B cell (primary cell): ENCODE measurements at regions not wholly inside any gene's neighbourhood (a gene's known extent, or its start where the extent isn't known, plus 50 kb on each side); places are given as distances from the start of the nearest gene placed in this dataset.

Experiments
- ATAC-seq: fragments of 200-7000 bp; cut with Tn5 transposase; one replicate; pipeline ENCODE4 v1.10.0; 2021; ENCODE audit warnings: low read depth, mild to moderate bottlenecking, moderate number of reproducible peaks, moderate library complexity
- CTCF ChIA-PET: fragments of 350-600 bp; sonication (Branson Sonifier 250); formaldehyde crosslinking; loops from one replicate; lab custom pipeline; 2021; ENCODE audit warnings: antibody characterized with exemption, inconsistent platforms; lab: Charles Lee
- POLR2A ChIA-PET: fragments of 350-600 bp; sonication (Branson Sonifier 250); formaldehyde crosslinking; loops from one replicate; lab custom pipeline; 2021; ENCODE audit warnings: antibody characterized with exemption; lab: Charles Lee
- DNase-seq: peaks from one replicate; pipeline ENCODE4 v3.0.0; 2013
- H2AFZ ChIP-seq: 2 replicates; pipeline ENCODE4 v1.6.1; 2012; ENCODE audit warnings: mild to moderate bottlenecking, low read depth, low read length; ENCODE audit not compliant: insufficient read depth, poor library complexity, severe bottlenecking
- H3K27ac ChIP-seq, 2 donors: 1 replicate in 1 of 2; 2 replicates in 1 of 2; pipeline ENCODE4 v1.5.1; 2012 to 2013; ENCODE audit warnings: low read length in 2 of 2, mild to moderate bottlenecking in 2 of 2, moderate library complexity in 1 of 2
- H3K27me3 ChIP-seq, 4 experiments: fragments of 200-600 bp in 1 of 4; sonication (generic) in 1 of 4; replicated peaks in 1 of 4; 1 replicate in 2 of 4; 2 replicates in 2 of 4; pipeline versions ENCODE4 v1.6.1 to v1.7.0; 2013 to 2016; ENCODE audit warnings: low read length in 3 of 4, mild to moderate bottlenecking in 2 of 4, mixed read lengths in 1 of 4, moderate library complexity in 1 of 4; ENCODE audit not compliant: insufficient read depth in 4 of 4, control insufficient read depth in 3 of 4; ENCODE audit errors: control extremely low read depth in 1 of 4
- H3K36me3 ChIP-seq, 2 experiments: replicated peaks in 1 of 2; 1 replicate in 1 of 2; 2 replicates in 1 of 2; pipeline versions ENCODE4 v1.6.1 to v1.7.1; 2013; ENCODE audit warnings: low read length in 1 of 2; ENCODE audit not compliant: insufficient read depth in 2 of 2, control insufficient read depth in 1 of 2; ENCODE audit errors: control extremely low read depth in 1 of 2, extremely low read depth in 1 of 2
- H3K4me1 ChIP-seq, 2 donors: fragments of 200-600 bp in 1 of 2; sonication (generic) in 1 of 2; 1 replicate in 1 of 2; 2 replicates in 1 of 2; pipeline versions ENCODE4 v1.5.1 to v1.6.1; 2013 to 2017; ENCODE audit warnings: low read length in 2 of 2; ENCODE audit not compliant: control insufficient read depth in 2 of 2, insufficient read depth in 2 of 2
- H3K4me2 ChIP-seq: replicated peaks from 2 replicates; pipeline ENCODE3; 2012; ENCODE audit warnings: mild to moderate bottlenecking, low read depth, low read length; ENCODE audit not compliant: poor library complexity, severe bottlenecking
- H3K4me3 ChIP-seq, 5 experiments: fragments of 200-600 bp in 1 of 5; sonication (generic) in 1 of 5; 1 replicate in 3 of 5; 2 replicates in 2 of 5; pipeline versions ENCODE4 v1.5.1 to v1.7.0; 2011 to 2016; ENCODE audit warnings: low read length in 4 of 5, mild to moderate bottlenecking in 4 of 5, low read depth in 2 of 5, control low read depth in 1 of 5, moderate library complexity in 1 of 5; ENCODE audit not compliant: insufficient read depth in 1 of 5; ENCODE audit errors: control extremely low read depth in 1 of 5, extremely low read depth in 1 of 5
- H3K79me2 ChIP-seq: fragments of 200-600 bp; sonication (generic); one replicate; pipeline ENCODE4 v1.6.0; 2016; ENCODE audit warnings: low read length; ENCODE audit not compliant: control insufficient read depth, insufficient read depth
- H3K9ac ChIP-seq: fragments of 200-600 bp; sonication (generic); 2 replicates; pipeline ENCODE4 v1.6.1; 2017; ENCODE audit warnings: mild to moderate bottlenecking, low read length, moderate library complexity
- H3K9me3 ChIP-seq, 3 donors: one replicate each; pipeline versions ENCODE4 v1.6.1 to v1.7.1; 2013; ENCODE audit warnings: low read length in 2 of 3; ENCODE audit not compliant: control insufficient read depth in 2 of 3, insufficient read depth in 1 of 3; ENCODE audit errors: control extremely low read depth in 1 of 3
- H4K20me1 ChIP-seq: 2 replicates; pipeline ENCODE4 v1.6.0; 2012; ENCODE audit warnings: mild to moderate bottlenecking, low read length; ENCODE audit not compliant: insufficient read depth, control insufficient read depth, poor library complexity, severe bottlenecking
- H3K27ac Mint-ChIP-seq: one replicate; pipeline ENCODE4 v1.8.0; 2021; ENCODE audit warnings: mixed read lengths
- H3K27me3 Mint-ChIP-seq: one replicate; pipeline ENCODE4 v1.8.0; 2021; ENCODE audit warnings: mixed read lengths
- H3K4me1 Mint-ChIP-seq: one replicate; pipeline ENCODE4 v1.8.0; 2021; ENCODE audit warnings: mixed read lengths
- H3K4me3 Mint-ChIP-seq: one replicate; pipeline ENCODE4 v1.8.0; 2021; ENCODE audit warnings: mixed read lengths
- H3K9me3 Mint-ChIP-seq: one replicate; pipeline ENCODE4 v1.8.0; 2022; ENCODE audit warnings: mixed read lengths; ENCODE audit not compliant: insufficient read depth
- CTCF ChIP-seq: fragments of 200-600 bp; IDR thresholded peaks from one replicate; pipeline ENCODE4 v1.8.0; 2022; ENCODE audit warnings: antibody characterized with exemption, mild to moderate bottlenecking
- EZH2 ChIP-seq: IDR thresholded peaks from 2 replicates; pipeline ENCODE4 v1.6.1; 2012; ENCODE audit warnings: borderline replicate concordance, low read depth, mild to moderate bottlenecking, moderate library complexity, low read length; ENCODE audit not compliant: insufficient read depth, poor library complexity, severe bottlenecking
- WGBS: methylation state at CpG from one replicate; pipeline ENCODE4 v1.1.5; 2013; ENCODE audit warnings: missing lambda C conversion rate; ENCODE audit not compliant: insufficient coverage; 5-methylcytosine and 5-hydroxymethylcytosine counted together
- intact Hi-C: fragments of 100-400 bp; cut with micrococcal nuclease; formaldehyde crosslinking; loops from one replicate; pipeline ENCODE4 v1.10.0; 2022

GRCh38 chr3:101166150-101166549, 154.2 kb downstream of the IMPG2 start:
- Histone ChIP-seq H3K4me1 (no peaks in the 10 kb centered on the region), H3K9ac (no peak overlapping the region), H3K4me2 (no peak overlapping the region), H3K4me3 (no peak overlapping the region), H3K27ac (no peak overlapping the region), H3K9me3 (no peaks in the 10 kb centered on the region), H3K79me2 (no peaks in the 10 kb centered on the region), H4K20me1 (no peaks in the 10 kb centered on the region), H3K36me3 (no peaks in the 10 kb centered on the region), H3K27me3 (no peaks in the 10 kb centered on the region), H2AFZ (no peak overlapping the region)
- H3K27me3 Mint-ChIP-seq = peaks cover 14% of the 10 kb centered on the region
- ATAC-seq (no peak), DNase-seq (no peak)
- H3K4me3 Mint-ChIP-seq = no peak overlapping the region
- H3K27ac Mint-ChIP-seq = no peak overlapping the region
- TF ChIP-seq CTCF (no peak), EZH2 (no peak)
- POLR2A ChIA-PET = no interaction called here
- CTCF ChIA-PET = no interaction called here
- intact Hi-C loops = no loop called here
- H3K9me3 Mint-ChIP-seq = no peaks in the 10 kb centered on the region
- no CpG with 5 or more reads among the region's 2 CpGs for WGBS
- H3K4me1 Mint-ChIP-seq = no peaks in the 10 kb centered on the region

GRCh38 chr3:101163554-101163953, 156.8 kb downstream of the IMPG2 start:
- Mint-ChIP-seq H3K9me3 (no peaks in the 10 kb centered on the region), H3K4me3 (no peak overlapping the region), H3K27me3 (peaks cover 10% of the 10 kb centered on the region), H3K27ac (no peak overlapping the region), H3K4me1 (no peaks in the 10 kb centered on the region)
- no peaks in the 10 kb centered on the region for H3K4me1 ChIP-seq
- no peak overlapping the region for H3K4me3 ChIP-seq
- no peaks in the 10 kb centered on the region for H3K36me3 ChIP-seq
- TF ChIP-seq CTCF (no peak), EZH2 (no peak)
- H3K79me2 ChIP-seq = no peaks in the 10 kb centered on the region
- intact Hi-C loops = no loop called here
- ChIA-PET CTCF (no interaction called here), POLR2A (no interaction called here)
- H3K9me3 ChIP-seq = no peaks in the 10 kb centered on the region
- H3K4me2 ChIP-seq = no peak overlapping the region
- ATAC-seq (no peak), DNase-seq (no peak)
- H4K20me1 ChIP-seq = no peaks in the 10 kb centered on the region
- no peak overlapping the region for H3K9ac ChIP-seq
- no peak overlapping the region for H2AFZ ChIP-seq
- no peak overlapping the region for H3K27ac ChIP-seq
- no peaks in the 10 kb centered on the region for H3K27me3 ChIP-seq
